Glomerular endothelial cell (primary cell): ENCODE measurements at regions not wholly inside any gene's neighbourhood (a gene's known extent, or its start where the extent isn't known, plus 50 kb on each side); places are given as distances from the start of the nearest gene placed in this dataset.

Experiments used
- DNase-seq: peaks from one replicate; pipeline ENCODE4 v3.0.0-alpha.2; 2011; ENCODE audit warnings: low read depth, low spot score; ENCODE audit errors: extremely low read depth

DNA sequence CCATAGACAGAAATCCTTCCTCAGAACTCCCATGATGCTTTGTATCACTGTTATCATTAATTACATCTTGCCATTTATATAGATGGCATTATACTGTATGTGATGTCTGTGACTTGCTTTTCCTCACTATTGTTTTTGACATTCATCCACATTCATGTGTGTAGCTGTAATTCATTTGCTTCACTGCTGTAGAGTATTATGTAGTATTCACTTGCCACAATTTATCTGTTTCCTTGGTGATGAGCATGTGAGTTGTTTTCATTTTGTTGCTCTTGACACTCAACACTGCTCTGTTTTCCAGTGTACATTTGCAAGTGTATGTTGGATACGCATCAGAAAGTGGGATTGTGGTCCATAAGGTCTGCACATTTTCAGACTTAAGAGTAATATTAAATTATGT is 328.6 kb upstream of the C11orf87 start:
- no peak for DNase-seq

DNA sequence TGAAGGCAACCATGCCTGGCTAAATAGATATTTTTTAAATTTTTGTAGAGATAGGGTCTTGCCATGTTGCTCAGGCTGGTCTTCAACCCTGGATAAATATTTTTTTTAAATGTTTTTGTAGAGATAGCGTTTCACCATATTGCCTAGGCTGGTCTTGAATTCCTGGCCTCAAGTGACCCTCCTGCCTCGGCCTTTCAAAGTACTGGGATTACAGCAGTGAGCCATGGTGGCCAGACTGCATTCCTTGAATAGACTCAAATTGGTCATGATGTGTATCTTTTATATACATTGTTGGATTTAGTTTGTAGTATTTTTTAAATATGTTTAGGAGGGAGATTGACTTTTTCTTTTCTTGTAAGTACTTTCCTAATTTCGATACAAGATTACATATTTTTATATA is 325.7 kb upstream of the C11orf87 start:
- no peak for DNase-seq

DNA sequence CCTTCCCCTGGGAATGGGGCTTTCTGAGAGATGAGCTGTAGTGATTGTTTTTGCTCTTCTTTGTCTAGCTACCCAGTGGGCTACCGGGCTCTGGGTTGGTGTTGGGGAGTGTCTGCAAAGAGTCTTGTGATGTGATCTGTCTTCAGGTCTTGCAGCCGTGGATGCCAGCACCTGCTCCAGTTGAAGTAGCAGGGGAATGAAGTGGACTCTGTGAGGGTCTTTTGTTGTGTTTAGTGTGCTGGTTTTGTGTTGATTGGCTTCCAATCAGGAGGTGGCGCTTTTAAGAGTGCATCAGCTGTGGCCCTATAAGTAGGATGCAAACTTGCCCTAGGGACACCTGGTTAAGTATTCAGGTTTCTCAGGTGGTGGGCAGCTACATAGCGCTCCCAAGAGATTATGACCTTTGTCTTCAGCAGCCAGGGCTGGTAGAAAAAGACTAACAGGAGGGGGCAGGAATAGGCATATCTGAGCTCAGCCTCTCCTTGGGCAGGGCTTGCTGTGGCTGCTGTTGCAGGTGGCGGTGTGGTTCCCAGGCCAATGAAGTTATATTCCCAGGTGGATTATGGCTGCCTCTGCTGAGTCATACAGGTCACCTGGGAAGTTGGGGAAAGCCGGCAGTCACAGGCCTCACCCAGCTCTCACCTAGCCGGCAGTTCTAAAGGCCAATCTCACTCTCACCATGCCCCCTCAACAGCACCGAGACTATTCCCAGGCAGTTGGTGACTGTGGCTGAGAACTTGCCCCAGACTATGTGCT is 315.7 kb upstream of the C11orf87 start:
- no peak for DNase-seq

DNA sequence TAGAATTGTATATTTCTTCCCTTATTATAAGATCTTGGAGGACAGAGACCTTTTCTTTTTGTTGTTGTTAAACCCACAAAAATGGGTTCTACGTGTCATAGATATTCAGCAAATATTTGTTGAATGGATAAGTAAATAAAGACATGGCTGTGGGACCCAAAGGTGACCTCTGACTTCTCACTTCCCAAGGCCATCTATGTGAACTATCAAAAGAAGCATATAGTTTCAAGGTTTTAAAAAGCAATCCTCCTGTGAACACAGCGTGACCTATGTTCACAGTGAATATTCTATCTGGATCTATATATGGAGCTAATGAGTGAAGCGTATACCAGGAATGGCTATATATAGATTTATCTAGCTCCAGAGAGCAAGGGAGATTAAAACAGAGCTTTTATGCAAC is 312.8 kb upstream of the C11orf87 start:
- DNase-seq = no peak

DNA sequence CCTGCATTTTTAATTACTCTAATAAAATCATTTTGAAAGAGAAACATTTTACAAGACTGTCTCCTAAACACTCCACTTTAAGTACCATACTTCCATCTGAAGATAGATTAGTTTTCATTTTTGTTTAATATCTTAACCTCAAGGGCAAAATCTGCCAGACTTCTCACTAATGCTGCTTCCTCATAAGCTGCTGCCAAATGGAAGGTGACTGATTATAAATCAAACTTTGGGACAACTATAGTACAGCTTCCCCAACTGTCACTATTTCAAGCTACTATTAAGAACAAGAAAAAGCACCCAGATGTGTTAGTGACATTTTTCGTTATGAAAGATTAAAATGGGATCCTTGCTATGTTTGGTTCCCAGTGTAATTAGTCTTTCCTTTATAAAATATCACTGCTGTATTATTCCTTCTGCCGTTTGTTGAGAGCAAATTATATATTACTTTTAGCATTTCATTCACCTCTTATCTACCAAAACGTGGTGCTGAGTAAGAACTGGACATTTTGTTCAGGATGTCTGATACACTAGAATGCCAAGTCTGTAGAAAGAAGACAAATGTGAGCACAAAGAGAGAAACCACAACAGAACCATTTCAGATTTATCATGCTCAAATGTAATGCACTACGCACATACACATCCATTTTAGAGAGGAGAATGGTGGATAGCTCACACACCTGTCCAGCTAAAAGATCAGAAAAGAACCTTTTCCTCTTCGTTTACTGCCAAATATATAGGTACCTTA is 312.2 kb upstream of the C11orf87 start:
- no peak for DNase-seq

DNA sequence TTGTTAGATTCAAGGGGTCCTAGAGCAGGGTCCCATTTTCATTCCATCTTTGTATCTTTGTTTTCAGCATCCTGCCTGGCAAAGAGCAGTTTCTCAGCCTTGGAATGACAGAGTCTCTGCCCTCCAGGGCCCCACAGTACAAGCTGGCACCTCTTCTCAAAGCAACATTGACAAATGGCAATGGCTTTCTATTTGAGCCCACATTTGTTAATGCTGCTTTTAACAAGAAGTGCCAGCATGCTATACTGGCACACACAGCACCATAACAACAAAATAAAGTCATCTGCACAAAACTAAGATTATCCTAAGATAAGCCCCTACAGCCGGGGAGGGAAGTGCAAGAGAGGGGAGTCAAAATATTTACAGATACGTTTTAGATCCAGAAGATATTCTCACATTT is 309.7 kb upstream of the C11orf87 start:
- no peak for DNase-seq

DNA sequence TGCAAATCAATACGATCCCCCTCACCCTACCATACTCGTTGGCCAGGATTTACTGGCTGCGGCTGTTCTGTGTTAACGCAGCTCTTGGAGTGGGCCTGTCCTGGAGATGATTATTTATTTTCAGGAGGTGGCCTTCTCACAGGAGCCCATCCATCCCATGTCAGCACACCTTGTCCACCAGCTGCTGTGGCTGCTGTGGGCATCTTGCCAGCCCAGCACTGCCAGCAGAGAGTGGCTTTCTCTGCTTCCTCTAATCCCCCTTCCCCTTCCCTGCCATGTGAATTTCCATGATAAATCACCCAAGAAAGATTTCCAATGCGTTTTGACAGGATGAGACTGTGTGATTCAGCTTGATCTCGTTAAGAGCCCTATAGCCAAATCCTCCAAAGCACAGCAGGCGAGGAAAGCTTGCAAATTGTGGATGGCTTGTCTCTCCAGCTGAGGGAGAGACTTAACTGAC is 309.1 kb upstream of the C11orf87 start:
- DNase-seq = no peak

DNA sequence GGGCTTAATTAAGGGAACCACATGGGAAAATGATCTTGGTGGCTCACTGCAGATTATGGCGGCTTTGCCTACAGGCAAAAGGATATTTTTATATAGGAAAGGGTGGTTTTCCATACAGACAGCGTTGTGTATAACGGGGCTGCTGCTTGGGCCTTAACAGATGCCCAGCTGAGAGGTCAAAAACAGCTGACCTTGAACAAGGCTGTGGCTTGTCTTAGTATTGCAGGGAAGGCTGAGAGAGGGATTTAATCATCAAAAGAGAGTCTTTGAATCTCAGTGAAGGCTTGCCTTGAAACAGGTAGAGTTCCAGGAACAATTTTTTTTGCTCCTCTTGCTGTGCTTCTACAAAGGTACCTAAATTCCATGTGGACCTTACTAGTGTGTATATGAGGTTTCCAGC is 301.6 kb upstream of the C11orf87 start:
- DNase-seq = no peak

DNA sequence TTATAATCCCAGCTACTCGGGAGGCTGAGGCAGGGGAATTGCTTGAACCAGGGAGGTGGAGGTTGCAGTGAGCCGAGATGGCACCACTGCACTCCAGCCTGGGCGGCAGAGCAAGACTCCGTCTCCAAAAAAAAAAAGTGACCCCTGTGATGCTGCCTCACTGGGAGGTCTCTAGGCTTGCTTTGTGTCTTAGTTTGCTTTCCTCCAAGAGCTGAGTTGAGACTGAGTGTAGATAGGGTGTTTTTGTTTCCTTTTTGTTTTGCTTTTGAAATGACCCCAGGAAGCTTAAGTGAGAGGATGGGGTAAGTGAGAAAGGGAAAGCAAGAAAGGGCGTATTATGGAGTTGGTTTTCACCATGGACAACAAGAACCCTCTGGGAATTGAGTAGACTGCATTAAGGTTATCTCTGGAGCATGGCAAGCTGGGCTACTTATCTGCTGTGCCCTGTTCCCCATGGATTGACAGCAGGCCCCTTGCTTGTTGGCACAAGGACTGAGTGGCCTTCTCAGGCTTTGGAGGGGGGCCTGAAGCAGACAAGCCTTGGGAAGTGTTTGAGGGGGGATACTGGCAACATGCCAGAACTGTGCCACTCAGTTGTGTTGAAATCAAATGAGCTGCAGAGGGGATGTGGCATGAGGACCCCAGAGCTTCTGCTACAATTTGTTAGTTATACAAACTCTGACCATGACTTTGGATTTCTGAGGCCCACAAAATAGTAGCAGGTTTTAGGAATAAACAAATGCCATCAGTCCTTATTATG is 300.6 kb upstream of the C11orf87 start:
- no peak for DNase-seq

DNA sequence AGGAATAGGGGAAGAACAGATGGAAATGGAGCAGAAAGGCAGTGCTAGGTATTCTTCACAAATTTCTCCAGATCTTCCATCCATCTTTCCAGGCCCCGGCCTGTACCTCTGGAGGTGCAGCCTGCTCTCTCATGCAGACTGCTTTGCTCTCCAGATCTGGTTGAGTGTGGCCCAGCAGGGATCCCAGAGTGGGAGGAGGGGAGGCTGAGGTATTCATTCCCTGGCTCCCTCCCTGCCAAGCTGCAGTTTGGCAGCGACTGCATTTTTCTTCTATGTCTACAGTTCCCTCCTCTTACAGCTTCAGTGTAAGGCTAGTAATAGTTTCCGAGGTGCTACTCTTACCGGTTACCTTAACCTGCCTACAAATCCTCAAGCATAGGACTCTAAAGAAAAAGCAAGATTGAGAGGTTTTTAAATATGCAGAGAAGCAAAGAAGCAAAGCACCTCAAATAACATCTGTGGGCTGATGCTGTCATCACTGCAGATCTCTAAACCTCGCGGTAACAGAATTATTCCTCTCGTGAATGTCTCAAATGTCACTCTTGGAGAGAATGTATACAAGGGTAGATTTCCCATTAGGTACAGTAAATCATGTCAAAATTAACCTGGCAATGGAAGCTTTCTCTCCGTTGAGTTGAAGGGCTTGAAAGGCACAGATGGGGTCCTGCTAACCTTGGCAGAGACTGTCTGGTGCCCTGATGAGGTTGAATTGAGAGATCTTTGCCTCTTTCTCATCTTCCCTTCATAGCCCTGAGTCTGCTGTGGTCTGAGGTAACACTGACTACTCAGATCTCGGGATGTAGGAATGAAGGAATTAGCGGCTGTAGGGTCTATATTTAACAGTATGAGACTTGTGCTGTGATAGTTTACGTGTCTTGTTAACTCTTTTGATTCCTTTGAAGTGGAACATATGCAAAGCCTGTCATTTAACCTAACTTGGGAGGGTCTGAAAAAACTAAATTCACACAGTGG is 297.9 kb upstream of the C11orf87 start:
- no peak for DNase-seq

DNA sequence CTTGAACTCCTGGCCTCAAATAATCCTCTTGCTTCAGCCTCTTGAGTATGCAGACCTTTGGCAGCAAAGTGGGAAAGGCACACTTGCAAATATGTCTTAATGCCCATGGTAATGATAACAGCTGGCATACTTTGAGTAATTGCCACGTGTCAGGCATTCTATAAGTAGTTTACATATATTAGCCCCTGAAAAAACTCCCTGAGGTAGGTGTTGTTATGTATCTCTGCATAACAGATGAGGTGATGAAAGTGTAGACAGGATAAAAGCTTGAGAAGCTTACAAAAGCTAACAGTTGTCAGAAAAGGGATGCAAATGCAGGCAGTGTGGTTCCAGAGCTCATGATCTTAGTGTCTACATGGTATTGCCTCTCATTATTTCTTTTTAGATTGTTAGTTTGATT is 291.1 kb upstream of the C11orf87 start:
- DNase-seq = no peak

DNA sequence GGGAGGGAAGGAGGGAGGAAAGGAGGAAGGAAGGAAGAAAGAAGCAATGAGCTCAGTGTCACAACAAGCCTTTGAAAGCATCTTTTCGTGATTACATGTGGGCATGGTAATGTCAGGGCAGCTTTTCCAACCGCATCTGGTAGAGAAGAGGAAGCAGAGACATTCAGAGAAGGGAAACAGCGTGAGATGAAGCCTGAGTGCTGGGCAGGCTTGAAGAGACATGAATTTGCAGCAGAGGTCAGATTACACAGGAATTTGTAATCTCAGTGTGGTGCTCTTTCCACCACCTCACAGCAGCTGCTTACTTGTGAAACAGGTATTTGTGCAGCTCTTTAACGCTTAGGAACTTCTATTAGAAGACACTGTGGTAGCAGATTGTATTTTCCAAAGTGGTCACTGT is 289.5 kb upstream of the C11orf87 start:
- DNase-seq = no peak

DNA sequence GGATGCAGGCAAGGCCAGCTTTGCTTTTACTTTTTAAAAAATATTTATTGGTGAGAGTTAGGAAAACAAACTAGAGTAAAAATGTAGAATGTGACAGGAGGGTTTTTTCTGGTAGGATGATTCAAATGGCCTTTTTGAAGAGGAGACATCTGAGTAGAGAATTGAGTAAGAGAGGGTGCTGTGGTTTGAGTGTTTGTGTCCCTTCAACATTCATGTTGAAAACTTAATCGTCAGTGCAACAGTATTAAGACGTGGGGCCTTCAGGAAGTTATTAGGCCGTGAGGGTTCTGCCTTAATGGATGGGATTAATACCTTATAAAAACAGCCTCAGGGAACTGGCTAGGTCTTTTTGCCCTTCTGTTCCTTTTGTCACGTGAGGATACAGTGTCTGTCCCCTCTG is 288.8 kb upstream of the C11orf87 start:
- no peak for DNase-seq

DNA sequence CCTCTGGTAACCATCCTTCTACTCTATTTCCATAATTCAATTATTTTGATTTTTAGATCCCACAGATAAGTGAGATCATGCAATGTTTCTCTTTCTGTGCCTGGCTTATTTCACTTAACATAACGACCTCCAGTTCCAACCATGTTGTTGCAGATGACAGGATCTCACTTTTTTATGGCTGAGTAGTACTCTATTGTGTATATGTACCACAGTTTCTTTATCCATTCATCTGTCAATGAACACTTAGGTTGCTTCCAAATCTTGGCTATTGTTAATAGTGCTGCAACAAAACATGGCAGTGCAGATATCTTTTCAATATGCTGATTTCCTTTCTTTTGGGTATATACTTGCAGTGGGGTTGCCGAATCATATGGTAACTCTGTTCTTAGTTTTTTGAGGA is 286.4 kb upstream of the C11orf87 start:
- no peak for DNase-seq

DNA sequence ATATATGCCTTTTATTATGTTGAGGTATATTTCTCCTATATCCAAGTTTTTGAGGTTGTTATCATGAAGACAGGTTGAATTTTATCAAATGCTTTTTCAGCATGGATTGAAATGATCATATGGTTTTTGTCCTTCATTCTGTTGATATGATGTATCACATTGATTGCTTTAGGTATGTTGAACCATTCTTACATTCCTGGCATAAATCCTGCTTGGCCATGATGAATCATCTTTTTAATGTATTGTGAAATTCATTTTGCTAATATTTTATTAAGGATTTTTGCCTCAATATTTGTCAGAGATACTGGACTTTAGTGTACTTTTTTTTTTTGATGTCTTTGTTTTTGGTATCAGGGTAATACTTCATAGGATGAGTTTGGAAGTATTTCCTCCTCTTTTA is 283.8 kb upstream of the C11orf87 start:
- no peak for DNase-seq

DNA sequence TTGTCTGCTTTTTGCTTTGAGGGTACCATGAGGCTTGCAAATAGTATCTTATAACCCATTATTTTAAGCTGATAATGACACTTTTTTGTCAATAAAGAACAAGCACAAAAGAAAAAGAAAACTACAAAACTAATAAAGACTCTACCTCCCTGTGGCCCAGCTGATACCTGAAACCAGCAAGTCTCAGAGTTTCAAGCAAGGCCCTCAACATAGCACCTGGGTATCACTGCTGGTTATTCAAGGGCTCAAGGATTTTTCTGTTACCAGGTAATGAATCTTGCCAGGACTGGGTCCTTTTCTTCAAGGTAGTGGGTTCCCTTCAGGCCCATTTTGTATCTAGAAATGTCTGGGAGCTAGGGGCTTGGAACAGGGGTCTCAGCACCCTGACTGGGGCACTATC is 281.6 kb upstream of the C11orf87 start:
- no peak for DNase-seq

DNA sequence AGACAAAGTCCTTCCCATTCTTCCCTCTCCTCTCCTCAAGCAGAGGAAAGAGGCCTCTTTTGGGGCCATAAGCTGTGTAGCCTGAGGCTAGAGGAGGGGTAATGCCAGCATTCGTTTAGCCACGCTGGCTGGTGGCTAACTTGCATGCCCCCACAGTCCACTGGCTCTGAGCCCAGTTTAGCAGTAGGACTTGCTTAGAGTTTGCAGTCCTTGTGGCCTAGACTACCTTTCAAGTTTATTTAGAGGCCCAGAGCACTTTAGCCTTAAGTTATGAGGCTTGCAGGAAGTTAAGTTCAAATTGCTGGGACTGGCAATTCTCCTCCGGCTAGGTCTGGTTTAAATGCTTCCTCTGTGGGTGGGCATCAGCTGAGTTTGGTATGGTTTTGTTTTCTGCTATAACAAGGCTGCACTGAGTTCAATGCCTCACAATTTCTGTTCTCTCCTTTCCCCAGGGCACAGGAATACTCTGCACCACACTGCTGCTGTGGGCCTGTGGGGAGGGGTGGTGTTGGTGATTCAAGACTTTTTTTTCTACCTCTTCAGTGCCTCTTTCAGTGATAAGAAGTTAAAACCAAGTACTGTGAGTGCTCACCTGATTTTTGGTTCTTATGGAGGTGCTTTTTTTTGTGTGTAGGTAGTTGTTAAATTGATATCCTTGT is 281.0 kb upstream of the C11orf87 start:
- DNase-seq = no peak

DNA sequence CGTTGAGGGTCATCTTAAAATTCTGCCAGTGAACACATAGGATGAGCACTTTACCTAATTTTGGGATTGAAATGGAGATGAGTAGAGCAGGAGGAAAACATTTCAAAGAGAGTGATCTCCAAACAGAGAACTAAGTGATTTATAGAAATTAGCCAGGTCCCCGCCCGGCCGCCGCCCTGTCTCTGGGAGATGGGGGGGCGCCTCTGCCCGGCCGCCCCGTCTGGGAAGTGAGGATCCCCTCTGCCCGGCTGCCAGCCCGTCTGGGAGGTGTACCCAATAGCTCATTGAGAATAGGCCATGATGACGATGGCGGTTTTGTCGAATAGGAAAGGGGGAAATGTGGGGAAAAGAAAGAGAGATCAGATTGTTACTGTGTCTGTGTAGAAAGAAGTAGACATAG is 276.7 kb upstream of the C11orf87 start:
- no peak for DNase-seq

DNA sequence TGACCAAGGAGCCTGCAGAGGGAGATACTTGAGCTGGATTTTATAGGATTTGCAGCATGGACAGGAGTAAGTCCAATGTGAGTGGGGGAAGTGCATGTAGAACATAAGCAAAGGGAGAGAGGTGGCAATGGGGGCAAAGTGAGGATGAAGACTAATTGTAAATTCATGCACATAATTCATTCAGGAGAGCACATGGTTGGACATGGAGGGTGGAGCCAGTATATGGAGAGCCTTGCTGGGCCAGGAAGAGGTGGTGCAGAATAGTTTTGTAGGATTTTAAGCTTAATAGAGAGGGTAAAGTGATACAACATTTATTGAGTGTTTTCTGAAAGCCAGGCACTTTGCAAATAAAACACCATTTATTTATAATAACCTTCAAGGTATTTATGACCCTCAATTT is 274.3 kb upstream of the C11orf87 start:
- DNase-seq = no peak

DNA sequence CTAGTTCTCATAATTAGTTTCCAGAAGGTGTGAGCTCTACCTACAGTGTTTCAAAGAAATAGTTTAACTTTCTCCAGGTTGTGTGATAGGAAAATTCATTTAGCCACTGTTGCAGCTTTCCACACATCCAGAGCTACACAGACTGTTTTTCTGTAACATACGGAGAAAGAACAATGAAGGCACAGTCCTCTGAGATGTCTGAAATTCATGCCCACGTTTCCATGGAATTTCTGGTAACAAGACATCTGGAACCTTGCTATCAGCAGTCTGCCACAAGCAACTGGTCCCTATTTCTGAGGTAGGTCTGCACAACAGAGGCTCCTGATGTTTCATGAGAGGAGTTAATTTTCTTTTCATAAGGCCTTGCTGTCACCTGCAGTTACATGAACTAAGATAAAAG is 273.3 kb upstream of the C11orf87 start:
- no peak for DNase-seq
